ENCODE measurements at regions not wholly inside any gene's neighbourhood (a gene's known extent, or its start where the extent isn't known, plus 50 kb on each side); places are given as distances from the start of the nearest gene placed in this dataset.

- no peak overlapping the region for H3K4me3 ChIP-seq (ENCODE audit: low read depth, low read length)
- no peak for DNase-seq (ENCODE audit: low read depth)
- TF ChIP-seq CTCF (conservative IDR thresholded peaks at IDR 0.05; ENCODE audit: low read depth, low read length): no peak
Measured at GRCh38 chr2:184203661-184204060, 394.7 kb upstream of the ZNF804A start.

GRCh38 chr2:184205048-184205596, 393.2 kb upstream of the ZNF804A start:
- DNase-seq (ENCODE audit: low read depth): no peak
- no peak for TF ChIP-seq CTCF (conservative IDR thresholded peaks at IDR 0.05; ENCODE audit: low read depth, low read length)
- H3K4me3 ChIP-seq (ENCODE audit: low read depth, low read length): no peak overlapping the region

GRCh38 chr2:184206045-184206444, 392.3 kb upstream of the ZNF804A start:
- no peak for DNase-seq (ENCODE audit: low read depth)
- H3K4me3 ChIP-seq (ENCODE audit: low read depth, low read length): no peak overlapping the region
- no peak for TF ChIP-seq CTCF (conservative IDR thresholded peaks at IDR 0.05; ENCODE audit: low read depth, low read length)

GRCh38 chr2:184210329-184210728, 388.0 kb upstream of the ZNF804A start:
- no peak for DNase-seq (ENCODE audit: low read depth)
- TF ChIP-seq CTCF (conservative IDR thresholded peaks at IDR 0.05; ENCODE audit: low read depth, low read length): no peak
- no peak overlapping the region for H3K4me3 ChIP-seq (ENCODE audit: low read depth, low read length)

GRCh38 chr2:184215745-184216144, 382.6 kb upstream of the ZNF804A start:
- TF ChIP-seq CTCF (conservative IDR thresholded peaks at IDR 0.05; ENCODE audit: low read depth, low read length): no peak
- no peak overlapping the region for H3K4me3 ChIP-seq (ENCODE audit: low read depth, low read length)
- no peak for DNase-seq (ENCODE audit: low read depth)

GRCh38 chr2:184256611-184257010, 341.7 kb upstream of the ZNF804A start:
- no peak for DNase-seq (ENCODE audit: low read depth)
- no peak for TF ChIP-seq CTCF (conservative IDR thresholded peaks at IDR 0.05; ENCODE audit: low read depth, low read length)
- no peak overlapping the region for H3K4me3 ChIP-seq (ENCODE audit: low read depth, low read length)

GRCh38 chr2:184261331-184261730, 337.0 kb upstream of the ZNF804A start:
- H3K4me3 ChIP-seq (ENCODE audit: low read depth, low read length): no peak overlapping the region
- no peak for TF ChIP-seq CTCF (conservative IDR thresholded peaks at IDR 0.05; ENCODE audit: low read depth, low read length)
- no peak for DNase-seq (ENCODE audit: low read depth)

Data from epithelial cell of proximal tubule (primary cell).